MCF 10A (cell line): ENCODE measurements at regions not wholly inside any gene's neighbourhood (a gene's known extent, or its start where the extent isn't known, plus 50 kb on each side); places are given as distances from the start of the nearest gene placed in this dataset.
A peak's percentile ranks its signal among the peaks of the same experiment; 100 is the strongest.

Source experiments
- BruUV-seq: library from RNA; stranded (reverse); fragments of 400-500 nt; replicated peaks from 2 replicates; lab custom pipeline; 2021; lab: Mats Ljungman, UMichigan
- CTCF ChIA-PET: fragments of 300-600 bp; sonication (Branson Sonifier 250); formaldehyde crosslinking; extraction: SDS; loops from one replicate; lab custom pipeline; 2021; ENCODE audit warnings: antibody characterized with exemption, inconsistent platforms; lab: Yijun Ruan, JAX
- POLR2A ChIA-PET: fragments of 300-600, 350-650 bp; sonication (Branson Sonifier 250); formaldehyde crosslinking; extraction: SDS; loops from one replicate; lab custom pipeline; 2020; ENCODE audit warnings: antibody characterized with exemption, inconsistent platforms; lab: Yijun Ruan, JAX
- DNase-seq: peaks from one replicate; pipeline ENCODE4 v3.0.0-alpha.2; 2018; ENCODE audit not compliant: unreplicated experiment
- H3K27ac Mint-ChIP-seq: one replicate; pipeline ENCODE4 v1.8.0; 2022; ENCODE audit warnings: mild to moderate bottlenecking, low read depth, mixed read lengths; ENCODE audit not compliant: unreplicated experiment
- H3K27me3 Mint-ChIP-seq: one replicate; pipeline ENCODE4 v1.8.0; 2022; ENCODE audit warnings: mixed read lengths; ENCODE audit not compliant: insufficient read depth, unreplicated experiment
- H3K36me3 Mint-ChIP-seq: one replicate; pipeline ENCODE4 v1.8.0; 2022; ENCODE audit warnings: mild to moderate bottlenecking, moderate library complexity, mixed read lengths; ENCODE audit not compliant: insufficient read depth, unreplicated experiment
- H3K4me1 Mint-ChIP-seq: one replicate; pipeline ENCODE4 v1.8.0; 2022; ENCODE audit warnings: mixed read lengths; ENCODE audit not compliant: insufficient read depth, unreplicated experiment
- H3K4me3 Mint-ChIP-seq: one replicate; pipeline ENCODE4 v1.8.0; 2022; ENCODE audit warnings: mild to moderate bottlenecking, moderate library complexity, mixed read lengths; ENCODE audit not compliant: unreplicated experiment
- H3K9me3 Mint-ChIP-seq: one replicate; pipeline ENCODE4 v1.8.0; 2022; ENCODE audit warnings: mixed read lengths; ENCODE audit not compliant: unreplicated experiment
- intact Hi-C: fragments of 100-400 bp; cut with micrococcal nuclease; formaldehyde crosslinking; loops from 2 replicates; pipeline ENCODE4 v1.14.1; 2022
- TF ChIP-seq, protein P1 (sequence below): fragments of 200-600 bp; IDR thresholded peaks from one replicate; pipeline ENCODE4 v1.8.0; 2022; ENCODE audit warnings: antibody characterized with exemption, mild to moderate bottlenecking; ENCODE audit not compliant: unreplicated experiment

DNA sequence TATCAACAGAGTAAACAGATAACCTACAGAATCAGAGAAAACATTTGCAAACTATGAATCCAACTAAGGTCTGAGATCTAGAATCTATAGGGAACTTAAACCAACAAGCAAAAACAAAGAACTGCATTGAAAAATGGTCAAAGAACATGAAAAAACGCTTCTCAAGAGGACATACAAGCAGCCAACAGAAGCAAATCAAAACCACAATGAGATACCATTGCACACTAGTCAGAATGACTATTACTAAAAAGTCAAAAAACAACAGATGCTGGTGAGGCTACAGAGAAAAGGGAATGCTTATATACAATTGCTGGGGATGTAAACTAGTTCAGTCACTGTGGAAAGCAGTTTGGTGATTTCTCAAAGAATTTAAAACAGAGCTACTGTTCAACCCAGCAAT, 255.7 kb downstream of the TMEM47 start:
- POLR2A ChIA-PET, result no interaction called here
- H3K27me3 Mint-ChIP-seq, result peaks cover 11% of the 10 kb centered on the region

DNA sequence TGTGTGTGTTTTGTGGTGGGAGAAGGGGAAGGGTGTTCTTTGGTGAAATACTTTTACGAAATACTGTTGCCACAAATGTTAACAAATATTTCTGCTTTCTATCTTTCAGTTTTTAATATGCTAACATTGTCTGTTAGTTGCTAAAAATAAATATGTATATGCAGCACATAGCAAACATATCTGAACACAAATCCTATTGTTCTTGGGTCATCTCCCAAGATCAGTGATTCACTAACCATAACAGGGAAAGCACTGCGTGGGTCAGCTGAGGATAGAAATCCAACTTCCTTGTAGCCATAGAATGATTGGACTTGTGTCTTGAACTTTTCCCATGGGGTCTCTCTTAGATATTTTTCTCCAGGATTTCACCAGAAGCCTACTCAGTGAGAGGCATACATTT, 250.3 kb upstream of the FAM47A start:
- TF ChIP-seq, protein P1, sequence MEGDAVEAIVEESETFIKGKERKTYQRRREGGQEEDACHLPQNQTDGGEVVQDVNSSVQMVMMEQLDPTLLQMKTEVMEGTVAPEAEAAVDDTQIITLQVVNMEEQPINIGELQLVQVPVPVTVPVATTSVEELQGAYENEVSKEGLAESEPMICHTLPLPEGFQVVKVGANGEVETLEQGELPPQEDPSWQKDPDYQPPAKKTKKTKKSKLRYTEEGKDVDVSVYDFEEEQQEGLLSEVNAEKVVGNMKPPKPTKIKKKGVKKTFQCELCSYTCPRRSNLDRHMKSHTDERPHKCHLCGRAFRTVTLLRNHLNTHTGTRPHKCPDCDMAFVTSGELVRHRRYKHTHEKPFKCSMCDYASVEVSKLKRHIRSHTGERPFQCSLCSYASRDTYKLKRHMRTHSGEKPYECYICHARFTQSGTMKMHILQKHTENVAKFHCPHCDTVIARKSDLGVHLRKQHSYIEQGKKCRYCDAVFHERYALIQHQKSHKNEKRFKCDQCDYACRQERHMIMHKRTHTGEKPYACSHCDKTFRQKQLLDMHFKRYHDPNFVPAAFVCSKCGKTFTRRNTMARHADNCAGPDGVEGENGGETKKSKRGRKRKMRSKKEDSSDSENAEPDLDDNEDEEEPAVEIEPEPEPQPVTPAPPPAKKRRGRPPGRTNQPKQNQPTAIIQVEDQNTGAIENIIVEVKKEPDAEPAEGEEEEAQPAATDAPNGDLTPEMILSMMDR, result no peak
- peak; percentile 58 for DNase-seq
- H3K4me3 Mint-ChIP-seq, result no peak overlapping the region
- no TSS peak for BruUV-seq
- H3K27ac Mint-ChIP-seq, result no peak overlapping the region
- no peaks in the 10 kb centered on the region for H3K9me3 Mint-ChIP-seq
- CTCF ChIA-PET, result no interaction called here
- H3K4me1 Mint-ChIP-seq, result peaks cover 6% of the 10 kb centered on the region
- no peaks in the 10 kb centered on the region for H3K36me3 Mint-ChIP-seq
- POLR2A ChIA-PET, result no interaction called here
- intact Hi-C loops, result no loop called here
- H3K27me3 Mint-ChIP-seq, result peaks cover 15% of the 10 kb centered on the region

More for the DNA sequence above, 255.7 kb downstream of the TMEM47 start:
- TF ChIP-seq, protein P1, result no peak
- H3K27ac Mint-ChIP-seq, result no peak overlapping the region
- CTCF ChIA-PET, result no interaction called here
- no peaks in the 10 kb centered on the region for H3K4me1 Mint-ChIP-seq
- DNase-seq, result no peak
- H3K9me3 Mint-ChIP-seq, result no peaks in the 10 kb centered on the region
- H3K36me3 Mint-ChIP-seq, result no peaks in the 10 kb centered on the region
- intact Hi-C loops, result no loop called here
- no peak overlapping the region for H3K4me3 Mint-ChIP-seq
- no TSS peak for BruUV-seq

DNA sequence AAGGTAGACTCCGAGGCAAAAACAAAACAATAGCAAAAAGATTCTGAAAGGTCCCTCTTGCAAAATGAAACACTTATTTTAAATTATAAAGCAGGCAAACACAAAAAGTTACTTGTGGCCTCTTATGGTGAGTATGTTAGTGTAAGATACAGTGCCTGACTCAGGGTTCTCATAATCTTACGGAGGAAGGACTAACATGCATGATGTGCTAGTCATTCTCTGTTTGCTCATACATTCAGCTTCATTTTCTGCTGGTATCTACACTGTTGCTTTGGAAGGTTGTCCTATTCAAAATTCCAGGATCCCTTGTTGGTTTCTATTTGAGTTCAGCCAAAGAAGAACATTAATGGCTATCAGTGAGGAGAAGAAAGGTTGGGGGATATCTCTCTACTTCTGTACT, 249.1 kb upstream of the FAM47A start:
- intact Hi-C loops, result no loop called here
- POLR2A ChIA-PET, result no interaction called here
- no peak for DNase-seq
- TF ChIP-seq, protein P1, result no peak
- no peaks in the 10 kb centered on the region for H3K36me3 Mint-ChIP-seq
- no peak overlapping the region for H3K4me3 Mint-ChIP-seq
- H3K4me1 Mint-ChIP-seq, result peaks cover 6% of the 10 kb centered on the region
- CTCF ChIA-PET, result interaction anchor here (0.7 kb wide), 1 partner anchor 466 kb away, joined by 4 read pairs; no protein-coding TSS in a partner anchor
- no peaks in the 10 kb centered on the region for H3K9me3 Mint-ChIP-seq
- H3K27ac Mint-ChIP-seq, result no peak overlapping the region
- no TSS peak for BruUV-seq
- H3K27me3 Mint-ChIP-seq, result peaks cover 15% of the 10 kb centered on the region

GRCh38 chrX:34379891-34380290, 247.8 kb upstream of the FAM47A start:
- CTCF ChIA-PET, result interaction anchor here (1.1 kb wide), 1 partner anchor 14 kb away, joined by 4 read pairs; no protein-coding TSS in a partner anchor
- TF ChIP-seq, protein P1, result no peak
- DNase-seq, result peak; percentile 2
- no TSS peak for BruUV-seq
- no peak overlapping the region for H3K27ac Mint-ChIP-seq
- peaks cover 6% of the 10 kb centered on the region for H3K4me1 Mint-ChIP-seq
- H3K27me3 Mint-ChIP-seq, result peaks cover 15% of the 10 kb centered on the region
- intact Hi-C loops, result no loop called here
- H3K36me3 Mint-ChIP-seq, result no peaks in the 10 kb centered on the region
- H3K4me3 Mint-ChIP-seq, result no peak overlapping the region
- POLR2A ChIA-PET, result no interaction called here
- no peaks in the 10 kb centered on the region for H3K9me3 Mint-ChIP-seq
